K562 (cell line): ENCODE measurements at regions not wholly inside any gene's neighbourhood (a gene's known extent, or its start where the extent isn't known, plus 50 kb on each side); places are given as distances from the start of the nearest gene placed in this dataset.

Experiments used
- ATAC-seq: fragments of 200-7000 bp; cut with Tn5 transposase; 3 replicates; pipeline ENCODE4 v1.9.1; 2020; ENCODE audit warnings: moderate library complexity
- BruUV-seq: library from RNA; stranded (reverse); fragments of 400-500 nt; replicated peaks from 2 replicates; lab custom pipeline; 2021; lab: Mats Ljungman, UMichigan
- CTCF ChIA-PET: fragments of 300-600 bp; formaldehyde crosslinking; extraction: SDS; loops from one replicate; lab custom pipeline; 2021; ENCODE audit warnings: low intra/inter-chr PET ratio; lab: Yijun Ruan, JAX
- POLR2A ChIA-PET: fragments of 300-600, 350-650 bp; sonication (Branson Sonifier 250); formaldehyde crosslinking; extraction: SDS; loops from one replicate; lab custom pipeline; 2021; ENCODE audit warnings: antibody characterized with exemption, inconsistent platforms; lab: Yijun Ruan, JAX
- DNase-seq, 4 experiments: peaks; one replicate each; pipeline versions ENCODE4 v3.0.0 to v3.0.0-alpha.2; 2011 to 2018; ENCODE audit warnings: low spot score in 3 of 4, mixed read lengths in 3 of 4; ENCODE audit errors: extremely low read depth in 1 of 4
- FAIRE-seq: peaks from 2 replicates; lab custom pipeline; 2011; peaks lifted over from hg19 to GRCh38; lab: Jason Lieb, UNC
- H2AFZ ChIP-seq: 2 replicates; pipeline ENCODE4 v1.6.0; 2011; ENCODE audit warnings: low read depth, low read length, control low read depth, inconsistent platforms
- H3K27ac ChIP-seq: fragments of 200-600 bp; 3 replicates; pipeline ENCODE4 v1.8.0; 2011; ENCODE audit warnings: low read depth, mild to moderate bottlenecking, control low read depth, inconsistent platforms, low read length, moderate library complexity, mixed read lengths; ENCODE audit errors: extremely low read depth
- H3K27me3 ChIP-seq, 2 experiments: fragments of 300-600 bp in 1 of 2; 2 replicates in 1 of 2; 3 replicates in 1 of 2; pipeline versions ENCODE4 v1.6.0 to v1.8.0; 2011; ENCODE audit warnings: inconsistent platforms in 2 of 2, low read length in 2 of 2, mild to moderate bottlenecking in 1 of 2, mixed read lengths in 1 of 2, moderate library complexity in 1 of 2; ENCODE audit not compliant: control insufficient read depth in 2 of 2, insufficient read depth in 2 of 2
- H3K36me3 ChIP-seq: fragments of 300-600 bp; 3 replicates; pipeline ENCODE4 v1.8.0; 2011; ENCODE audit warnings: mild to moderate bottlenecking, low read length, inconsistent platforms; ENCODE audit not compliant: control insufficient read depth, insufficient read depth
- H3K4me1 ChIP-seq, 2 experiments: fragments of 200-600 bp in 1 of 2; replicated peaks in 1 of 2; 2 replicates in 1 of 2; 3 replicates in 1 of 2; pipeline versions ENCODE4 v1.5.1 to v1.8.0; 2011; ENCODE audit warnings: inconsistent platforms in 2 of 2, low read length in 2 of 2, mild to moderate bottlenecking in 1 of 2, mixed read lengths in 1 of 2, moderate library complexity in 1 of 2; ENCODE audit not compliant: control insufficient read depth in 2 of 2, insufficient read depth in 2 of 2
- H3K4me2 ChIP-seq: 2 replicates; pipeline ENCODE4 v1.6.1; 2011; ENCODE audit warnings: low read length, control low read depth, inconsistent platforms, mixed read lengths; ENCODE audit not compliant: insufficient read depth
- H3K4me3 ChIP-seq: fragments of 200-600 bp; sonication (generic), shearing (Covaris generic); 2 replicates; pipeline ENCODE4 v1.5.1; 2016; ENCODE audit warnings: control low read depth, inconsistent platforms
- H3K79me2 ChIP-seq: fragments of 200-600 bp; 3 replicates; pipeline ENCODE4 v1.8.0; 2011; ENCODE audit warnings: low read length, inconsistent platforms; ENCODE audit not compliant: control insufficient read depth, insufficient read depth
- H3K9ac ChIP-seq, 2 experiments: 2 replicates each; pipeline versions ENCODE4 v1.6.0 to v1.6.1; 2011; ENCODE audit warnings: low read depth in 2 of 2, low read length in 2 of 2, control low read depth in 1 of 2, inconsistent platforms in 1 of 2, mild to moderate bottlenecking in 1 of 2, mixed read lengths in 1 of 2; ENCODE audit not compliant: insufficient read depth in 1 of 2
- H3K9me1 ChIP-seq: one replicate; pipeline ENCODE4 v1.6.0; 2011; ENCODE audit warnings: inconsistent platforms, mild to moderate bottlenecking, low read length, moderate library complexity; ENCODE audit not compliant: control insufficient read depth, insufficient read depth
- H3K9me3 ChIP-seq: replicated peaks from 2 replicates; pipeline ENCODE4 v1.5.1; 2011; ENCODE audit warnings: low read depth, low read length, inconsistent platforms; ENCODE audit not compliant: control insufficient read depth, insufficient read depth
- H4K20me1 ChIP-seq: replicated peaks from 2 replicates; pipeline ENCODE4 v1.6.1; 2011; ENCODE audit warnings: low read length, inconsistent platforms, mixed read lengths; ENCODE audit not compliant: control insufficient read depth, insufficient read depth
- ETV1 ChIP-seq: fragments of 450-650 bp; conservative IDR thresholded peaks from 2 replicates; pipeline ENCODE4 v1.6.1; 2016; ENCODE audit warnings: missing genetic modification characterization, control low read depth, low read depth, missing compliant biosample characterization
- HDAC1 ChIP-seq, 2 experiments: fragments of 450-650 bp; IDR thresholded peaks; 2 replicates each; pipeline ENCODE4 v1.6.1; 2016 to 2017; ENCODE audit warnings: inconsistent platforms in 1 of 2, mild to moderate bottlenecking in 1 of 2, moderate library complexity in 1 of 2
- HMGXB4 ChIP-seq: sonication (generic); formaldehyde crosslinking; IDR thresholded peaks from 2 replicates; pipeline ENCODE4 v1.8.1; 2023; ENCODE audit warnings: mild to moderate bottlenecking, missing genetic modification reagents
- MEF2A ChIP-seq: IDR thresholded peaks from 2 replicates; pipeline ENCODE4 v1.6.1; 2011; ENCODE audit warnings: low read depth, mild to moderate bottlenecking, low read length, moderate library complexity; ENCODE audit not compliant: control insufficient read depth
- MITF ChIP-seq: IDR thresholded peaks from 2 replicates; pipeline ENCODE4 v1.6.1; 2014; ENCODE audit warnings: antibody characterized with exemption
- PHF8 ChIP-seq: fragments of 200-600 bp; sonication (generic); IDR thresholded peaks from 2 replicates; pipeline ENCODE4 v1.6.1; 2012; ENCODE audit warnings: mixed run types, mild to moderate bottlenecking, inconsistent platforms, low read length, moderate library complexity, borderline replicate concordance
- PKNOX1 ChIP-seq: fragments of 450-650 bp; IDR thresholded peaks from 2 replicates; pipeline ENCODE4 v1.6.1; 2016
- ZBTB7A ChIP-seq: IDR thresholded peaks from 2 replicates; pipeline ENCODE4 v1.6.1; 2011; ENCODE audit warnings: low read depth, mild to moderate bottlenecking, low read length, moderate library complexity, borderline replicate concordance; ENCODE audit not compliant: control insufficient read depth
- WGBS: fragments of 100-300 bp; shearing (Covaris generic); methylation state at CpG from one replicate; pipeline ENCODE4 v1.1.6; 2016; ENCODE audit warnings: low coverage, mixed read lengths; ENCODE audit not compliant: insufficient coverage; ENCODE audit errors: missing lambda C conversion rate; 5-methylcytosine and 5-hydroxymethylcytosine counted together
- in situ Hi-C: fragments of 300-500 bp; cut with MboI; formaldehyde crosslinking; loops from 4 replicates; pipeline ENCODE4 v1.15.0; 2018; ENCODE audit warnings: inconsistent platforms, mixed read lengths
- intact Hi-C: fragments of 100-400 bp; cut with micrococcal nuclease; formaldehyde crosslinking; loops from 2 replicates; pipeline ENCODE4 v1.14.2; 2022
- TF ChIP-seq, protein P1 (sequence below): IDR thresholded peaks from 2 replicates; pipeline ENCODE4 v1.6.1; 2011; ENCODE audit not compliant: insufficient read length; ENCODE audit errors: extremely low read depth
- TF ChIP-seq, protein P2 (sequence below): fragments of 450-650 bp; formaldehyde crosslinking; IDR thresholded peaks from 2 replicates; pipeline ENCODE4 v1.4.0; 2020; ENCODE audit warnings: mild to moderate bottlenecking, moderate library complexity
- TF ChIP-seq, protein P3 (sequence below): fragments of 450-650 bp; IDR thresholded peaks from one replicate; pipeline ENCODE4 v1.6.1; 2018; ENCODE audit warnings: mild to moderate bottlenecking, moderate library complexity; ENCODE audit not compliant: partially characterized antibody

DNA sequence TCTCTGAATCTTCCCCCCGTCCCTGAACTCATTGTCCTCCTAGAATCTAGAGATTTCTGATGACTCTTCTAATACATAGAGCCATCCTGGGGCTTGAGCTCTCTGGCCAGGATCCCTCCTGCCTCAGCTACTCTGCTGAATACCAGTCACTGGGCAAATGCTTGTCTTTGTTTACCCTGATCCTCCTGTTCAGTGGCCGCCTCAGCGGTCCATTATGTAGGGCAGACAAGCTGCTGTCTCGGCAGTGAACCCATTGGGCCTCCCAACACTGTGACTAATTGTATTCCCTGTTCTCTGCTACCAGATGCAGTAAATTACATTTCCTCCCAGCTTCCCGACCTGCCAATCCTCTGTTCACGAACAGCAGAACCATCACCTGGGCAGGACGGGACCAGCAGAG is 151.6 kb downstream of the PALM2AKAP2 start (continued):
- TF ChIP-seq, protein P1, sequence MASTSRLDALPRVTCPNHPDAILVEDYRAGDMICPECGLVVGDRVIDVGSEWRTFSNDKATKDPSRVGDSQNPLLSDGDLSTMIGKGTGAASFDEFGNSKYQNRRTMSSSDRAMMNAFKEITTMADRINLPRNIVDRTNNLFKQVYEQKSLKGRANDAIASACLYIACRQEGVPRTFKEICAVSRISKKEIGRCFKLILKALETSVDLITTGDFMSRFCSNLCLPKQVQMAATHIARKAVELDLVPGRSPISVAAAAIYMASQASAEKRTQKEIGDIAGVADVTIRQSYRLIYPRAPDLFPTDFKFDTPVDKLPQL = no peak
- no peak for TF ChIP-seq PKNOX1
- TF ChIP-seq, protein P2, sequence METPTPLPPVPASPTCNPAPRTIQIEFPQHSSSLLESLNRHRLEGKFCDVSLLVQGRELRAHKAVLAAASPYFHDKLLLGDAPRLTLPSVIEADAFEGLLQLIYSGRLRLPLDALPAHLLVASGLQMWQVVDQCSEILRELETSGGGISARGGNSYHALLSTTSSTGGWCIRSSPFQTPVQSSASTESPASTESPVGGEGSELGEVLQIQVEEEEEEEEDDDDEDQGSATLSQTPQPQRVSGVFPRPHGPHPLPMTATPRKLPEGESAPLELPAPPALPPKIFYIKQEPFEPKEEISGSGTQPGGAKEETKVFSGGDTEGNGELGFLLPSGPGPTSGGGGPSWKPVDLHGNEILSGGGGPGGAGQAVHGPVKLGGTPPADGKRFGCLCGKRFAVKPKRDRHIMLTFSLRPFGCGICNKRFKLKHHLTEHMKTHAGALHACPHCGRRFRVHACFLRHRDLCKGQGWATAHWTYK (CRISPR knock-in tag) = no peak

GRCh38 chr9:109934136-109934856 is 154.3 kb downstream of the PALM2AKAP2 start:
- POLR2A ChIA-PET = no interaction called here
- H3K9me1 ChIP-seq = no peaks in the 10 kb centered on the region
- no peak for DNase-seq
- TF ChIP-seq ETV1 (tag) (no peak), MEF2A (no peak), HDAC1 (IDR thresholded peaks at IDR 0.05) (no peak), ZBTB7A (no peak), HMGXB4 (CRISPR knock-in tag) (no peak), MITF (no peak), PHF8 (no peak)
- TF ChIP-seq, protein P3, sequence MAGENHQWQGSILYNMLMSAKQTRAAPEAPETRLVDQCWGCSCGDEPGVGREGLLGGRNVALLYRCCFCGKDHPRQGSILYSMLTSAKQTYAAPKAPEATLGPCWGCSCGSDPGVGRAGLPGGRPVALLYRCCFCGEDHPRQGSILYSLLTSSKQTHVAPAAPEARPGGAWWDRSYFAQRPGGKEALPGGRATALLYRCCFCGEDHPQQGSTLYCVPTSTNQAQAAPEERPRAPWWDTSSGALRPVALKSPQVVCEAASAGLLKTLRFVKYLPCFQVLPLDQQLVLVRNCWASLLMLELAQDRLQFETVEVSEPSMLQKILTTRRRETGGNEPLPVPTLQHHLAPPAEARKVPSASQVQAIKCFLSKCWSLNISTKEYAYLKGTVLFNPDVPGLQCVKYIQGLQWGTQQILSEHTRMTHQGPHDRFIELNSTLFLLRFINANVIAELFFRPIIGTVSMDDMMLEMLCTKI = no peak

More at GRCh38 chr9:109934136-109934856, 154.3 kb downstream of the PALM2AKAP2 start:
- no peak overlapping the region for H3K9ac ChIP-seq
- intact Hi-C loops = no loop called here
- no peaks in the 10 kb centered on the region for H3K79me2 ChIP-seq
- no peak overlapping the region for H3K4me3 ChIP-seq
- peaks cover 0 to 7% of the 10 kb centered on the region in 2 experiments; a peak in 2 of 5 replicates for H3K27me3 ChIP-seq
- no peaks in the 10 kb centered on the region for H3K4me1 ChIP-seq
- no peaks in the 10 kb centered on the region for H3K36me3 ChIP-seq
- no peak overlapping the region for H3K4me2 ChIP-seq
- FAIRE-seq (no peak), ATAC-seq (no peak)
- H2AFZ ChIP-seq = no peak overlapping the region
- CTCF ChIA-PET = no interaction called here
- H3K9me3 ChIP-seq = no peaks in the 10 kb centered on the region
- in situ Hi-C loops = no loop called here
- BruUV-seq = no TSS peak
- no peaks in the 10 kb centered on the region for H4K20me1 ChIP-seq
- 2% methylated on average over 5 of the region's 5 CpGs for WGBS
- H3K27ac ChIP-seq = no peak overlapping the region
